Neural cell (in vitro differentiated cells): ENCODE measurements at regions not wholly inside any gene's neighbourhood (a gene's known extent, or its start where the extent isn't known, plus 50 kb on each side); places are given as distances from the start of the nearest gene placed in this dataset.

Experiments
- EP300 ChIP-seq: fragments of 450-650 bp; conservative IDR thresholded peaks from 2 replicates; pipeline ENCODE4 v1.6.1; 2014; ENCODE audit warnings: antibody characterized with exemption, mild to moderate bottlenecking, moderate library complexity; ENCODE audit not compliant: poor library complexity, severe bottlenecking
- EZH2 ChIP-seq: fragments of 200-600, 300-800 bp; shearing (Covaris generic), sonication (generic); IDR thresholded peaks from 2 replicates; pipeline ENCODE4 v1.6.1; 2014; ENCODE audit warnings: antibody characterized with exemption, low read length, borderline replicate concordance, mild to moderate bottlenecking; ENCODE audit not compliant: insufficient read depth, poor library complexity, severe bottlenecking
- MXI1 ChIP-seq: fragments of 450-650 bp; conservative IDR thresholded peaks from 2 replicates; pipeline ENCODE4 v1.6.1; 2014; ENCODE audit warnings: antibody characterized with exemption, mild to moderate bottlenecking; ENCODE audit not compliant: poor library complexity, severe bottlenecking
- POLR2AphosphoS5 ChIP-seq: IDR thresholded peaks from 2 replicates; pipeline ENCODE4 v1.6.1; 2012
- RAD21 ChIP-seq: fragments of 450-650 bp; conservative IDR thresholded peaks from 2 replicates; pipeline ENCODE4 v1.6.1; 2014; ENCODE audit warnings: antibody characterized with exemption, mild to moderate bottlenecking, moderate library complexity
- REST ChIP-seq: IDR thresholded peaks from 2 replicates; pipeline ENCODE4 v1.6.1; 2012; ENCODE audit warnings: borderline replicate concordance
- SMC3 ChIP-seq: fragments of 450-650 bp; conservative IDR thresholded peaks from 2 replicates; pipeline ENCODE4 v1.6.1; 2014; ENCODE audit warnings: antibody characterized with exemption, mild to moderate bottlenecking, moderate library complexity; ENCODE audit not compliant: poor library complexity
- TF ChIP-seq, protein P1 (sequence below): fragments of 450-650 bp; IDR thresholded peaks from 2 replicates; pipeline ENCODE4 v1.5.1; 2014; ENCODE audit warnings: antibody characterized with exemption, mild to moderate bottlenecking, moderate library complexity; ENCODE audit not compliant: poor library complexity, severe bottlenecking

GRCh38 chr11:28618416-28618815 lies 510.2 kb downstream of the METTL15 start:
- TF ChIP-seq POLR2AphosphoS5 (no peak), EZH2 (no peak), EP300 (no peak), REST (no peak), MXI1 (no peak), RAD21 (no peak), SMC3 (no peak)
- TF ChIP-seq, protein P1, sequence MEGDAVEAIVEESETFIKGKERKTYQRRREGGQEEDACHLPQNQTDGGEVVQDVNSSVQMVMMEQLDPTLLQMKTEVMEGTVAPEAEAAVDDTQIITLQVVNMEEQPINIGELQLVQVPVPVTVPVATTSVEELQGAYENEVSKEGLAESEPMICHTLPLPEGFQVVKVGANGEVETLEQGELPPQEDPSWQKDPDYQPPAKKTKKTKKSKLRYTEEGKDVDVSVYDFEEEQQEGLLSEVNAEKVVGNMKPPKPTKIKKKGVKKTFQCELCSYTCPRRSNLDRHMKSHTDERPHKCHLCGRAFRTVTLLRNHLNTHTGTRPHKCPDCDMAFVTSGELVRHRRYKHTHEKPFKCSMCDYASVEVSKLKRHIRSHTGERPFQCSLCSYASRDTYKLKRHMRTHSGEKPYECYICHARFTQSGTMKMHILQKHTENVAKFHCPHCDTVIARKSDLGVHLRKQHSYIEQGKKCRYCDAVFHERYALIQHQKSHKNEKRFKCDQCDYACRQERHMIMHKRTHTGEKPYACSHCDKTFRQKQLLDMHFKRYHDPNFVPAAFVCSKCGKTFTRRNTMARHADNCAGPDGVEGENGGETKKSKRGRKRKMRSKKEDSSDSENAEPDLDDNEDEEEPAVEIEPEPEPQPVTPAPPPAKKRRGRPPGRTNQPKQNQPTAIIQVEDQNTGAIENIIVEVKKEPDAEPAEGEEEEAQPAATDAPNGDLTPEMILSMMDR: no peak
